ENCODE measurements at regions not wholly inside any gene's neighbourhood (a gene's known extent, or its start where the extent isn't known, plus 50 kb on each side); places are given as distances from the start of the nearest gene placed in this dataset.

DNA sequence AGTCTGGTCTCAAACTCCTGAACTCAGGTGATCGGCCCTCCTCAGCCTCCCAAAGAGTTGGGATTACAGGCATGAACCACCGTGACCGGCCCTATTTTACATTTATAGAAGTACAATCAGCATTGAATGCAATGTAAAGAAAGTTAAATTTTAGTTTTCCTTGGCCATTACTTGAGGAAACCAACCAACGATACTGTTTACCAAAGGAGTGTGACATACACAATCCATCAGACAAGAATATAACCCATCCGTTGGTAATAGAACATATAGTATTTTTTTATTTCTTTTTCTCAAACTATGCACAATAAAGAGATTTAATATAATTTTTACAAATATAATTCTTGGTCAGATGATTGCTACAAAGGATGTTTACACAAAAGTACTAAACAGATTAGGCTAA, 63.1 kb upstream of the MOCS2 start:
- no peak for TF ChIP-seq CTCF (IDR thresholded peaks at IDR 0.05)
- no peak for TF ChIP-seq POLR2A (IDR thresholded peaks at IDR 0.05)
- TF ChIP-seq EP300 (IDR thresholded peaks at IDR 0.05): no peak
